ENCODE measurements at regions not wholly inside any gene's neighbourhood (a gene's known extent, or its start where the extent isn't known, plus 50 kb on each side); places are given as distances from the start of the nearest gene placed in this dataset.

DNA sequence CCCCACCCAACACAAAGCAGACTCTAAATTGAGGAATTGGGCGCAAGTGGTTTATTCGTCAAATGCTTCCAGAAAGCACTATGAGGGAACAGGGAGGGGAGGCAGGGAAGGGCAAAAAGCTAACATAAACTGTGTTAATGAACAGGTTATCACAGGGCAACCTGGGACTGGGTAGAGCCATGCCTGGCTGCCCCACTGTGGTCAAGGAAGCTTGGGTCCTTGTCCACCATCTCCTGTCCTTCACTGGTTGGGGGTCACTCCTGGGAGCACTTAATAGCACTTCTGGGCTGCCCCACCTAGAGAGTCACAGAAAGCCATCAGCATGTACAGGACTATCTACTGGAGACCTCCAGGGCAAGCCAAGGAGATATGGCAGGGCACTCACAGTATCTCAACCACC lies 102.3 kb downstream of the LINC00237 start:
- TF ChIP-seq CTCF (IDR thresholded peaks at IDR 0.05; ENCODE audit: insufficient read depth, low read depth, low read length, missing control alignments) = no peak
- no peak overlapping the region for H3K4me3 ChIP-seq (ENCODE audit: low read length)
- DNase-seq (ENCODE audit: low read depth) = no peak

DNA sequence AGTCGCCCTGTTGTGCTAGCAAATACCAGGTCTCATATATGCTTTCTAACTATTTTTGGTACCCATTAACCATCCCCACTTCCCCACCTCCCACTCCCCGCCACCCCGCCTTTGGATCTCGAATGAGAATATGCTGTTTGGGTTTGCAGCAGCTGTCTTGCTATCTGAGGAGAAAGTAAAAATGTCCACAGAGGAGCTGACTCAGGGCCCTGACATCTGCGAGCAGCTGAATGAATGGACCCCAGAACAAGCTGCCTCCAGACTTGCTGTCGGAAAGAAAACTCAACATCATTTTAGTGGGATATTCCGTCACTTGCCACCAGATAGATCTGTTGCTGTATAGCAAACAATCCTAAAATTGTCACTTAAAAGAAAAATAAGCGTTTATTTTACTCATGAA lies 103.7 kb downstream of the LINC00237 start:
- no peak overlapping the region for H3K4me3 ChIP-seq (ENCODE audit: low read length)
- TF ChIP-seq CTCF (IDR thresholded peaks at IDR 0.05; ENCODE audit: insufficient read depth, low read depth, low read length, missing control alignments) = no peak
- DNase-seq (ENCODE audit: low read depth) = no peak

- DNase-seq (ENCODE audit: low read depth) = no peak
- no peak for TF ChIP-seq CTCF (IDR thresholded peaks at IDR 0.05; ENCODE audit: insufficient read depth, low read depth, low read length, missing control alignments)
- H3K4me3 ChIP-seq (ENCODE audit: low read length) = no peak overlapping the region
Measured at GRCh38 chr20:20993372-20993771, 112.8 kb downstream of the LINC00237 start.

- no peak overlapping the region for H3K4me3 ChIP-seq (ENCODE audit: low read length)
- no peak for DNase-seq (ENCODE audit: low read depth)
- TF ChIP-seq CTCF (IDR thresholded peaks at IDR 0.05; ENCODE audit: insufficient read depth, low read depth, low read length, missing control alignments) = no peak
Measured at GRCh38 chr20:20992686-20993360, 113.3 kb downstream of the LINC00237 start.

DNA sequence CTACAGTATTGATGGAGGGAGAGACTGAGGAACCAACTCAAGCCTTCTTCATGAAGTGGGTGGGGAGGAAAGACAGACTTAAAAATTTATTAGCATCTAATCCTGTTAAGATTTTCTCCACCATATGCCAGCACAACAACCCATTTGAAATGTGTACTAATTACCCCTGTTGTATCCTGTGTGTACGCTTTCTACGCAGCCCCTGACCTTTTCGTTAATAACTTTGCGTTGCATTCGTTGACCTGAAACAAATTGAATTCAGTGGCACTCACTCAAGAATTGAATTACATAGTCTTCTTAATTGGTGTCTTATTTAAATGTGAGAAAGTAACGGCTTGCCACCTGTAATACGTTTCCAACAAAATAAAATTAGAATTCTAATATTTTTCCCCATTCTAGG lies 113.9 kb downstream of the LINC00237 start:
- H3K4me3 ChIP-seq (ENCODE audit: low read length) = no peak overlapping the region
- DNase-seq (ENCODE audit: low read depth) = no peak
- TF ChIP-seq CTCF (IDR thresholded peaks at IDR 0.05; ENCODE audit: insufficient read depth, low read depth, low read length, missing control alignments) = no peak

GRCh38 chr20:20989081-20989480 lies 117.1 kb downstream of the LINC00237 start:
- no peak overlapping the region for H3K4me3 ChIP-seq (ENCODE audit: low read length)
- TF ChIP-seq CTCF (IDR thresholded peaks at IDR 0.05; ENCODE audit: insufficient read depth, low read depth, low read length, missing control alignments) = no peak
- DNase-seq (ENCODE audit: low read depth) = no peak

DNA sequence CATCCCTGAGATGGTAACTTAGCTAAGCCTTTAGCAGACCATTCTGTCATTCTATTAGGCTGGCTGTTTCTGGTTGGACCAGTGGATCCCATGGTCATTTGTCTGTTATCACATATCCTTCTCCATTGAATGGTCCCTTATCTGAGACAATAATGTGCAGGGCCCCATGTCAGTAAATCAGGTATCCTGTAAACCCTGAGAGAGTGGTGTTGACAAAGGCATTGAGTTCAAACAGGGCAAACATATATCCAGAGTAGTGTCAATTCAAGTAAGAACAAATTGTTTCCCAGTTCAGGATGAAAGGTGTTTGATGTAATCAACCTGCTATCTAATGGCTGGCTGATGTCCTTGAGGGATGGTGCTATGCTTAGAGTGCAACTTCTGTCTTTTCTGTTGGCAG lies 126.2 kb downstream of the LINC00237 start:
- TF ChIP-seq CTCF (IDR thresholded peaks at IDR 0.05; ENCODE audit: insufficient read depth, low read depth, low read length, missing control alignments) = no peak
- no peak for DNase-seq (ENCODE audit: low read depth)
- no peak overlapping the region for H3K4me3 ChIP-seq (ENCODE audit: low read length)
